ENCODE measurements at regions not wholly inside any gene's neighbourhood (a gene's known extent, or its start where the extent isn't known, plus 50 kb on each side); places are given as distances from the start of the nearest gene placed in this dataset.
A peak's percentile ranks its signal among the peaks of the same experiment; 100 is the strongest.

DNA sequence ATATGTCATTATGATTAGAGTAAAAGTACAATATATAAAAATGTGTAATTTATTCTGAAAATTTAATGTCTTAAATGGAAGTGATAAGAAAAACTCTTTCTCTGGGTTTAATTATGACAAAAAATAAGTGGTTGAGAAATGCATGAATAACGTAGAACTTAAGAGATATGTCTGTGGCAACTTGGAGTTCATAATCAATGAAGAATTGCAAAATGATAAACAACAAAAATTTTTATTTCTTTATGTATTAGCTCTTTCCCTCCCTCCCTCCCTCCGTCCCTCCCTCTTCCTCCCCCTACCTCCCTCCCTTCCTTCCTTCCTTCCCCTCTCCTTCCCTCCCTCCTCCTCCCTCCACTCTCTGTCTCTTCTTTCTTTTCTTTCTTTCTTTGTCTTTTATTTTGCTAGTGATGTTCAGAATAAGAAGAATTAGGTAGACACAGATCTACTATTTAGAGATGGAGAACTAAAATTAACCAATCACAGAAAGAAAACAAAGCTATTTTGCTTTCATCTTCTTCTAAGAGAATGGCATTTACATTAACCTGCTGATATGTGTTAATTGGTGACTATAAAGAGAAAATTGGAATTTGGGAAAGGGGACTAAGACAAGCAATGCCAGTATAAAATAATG, 96.3 kb upstream of the PDC start:
- no peak for DNase-seq (ENCODE audit: low read depth, low spot score)

DNA sequence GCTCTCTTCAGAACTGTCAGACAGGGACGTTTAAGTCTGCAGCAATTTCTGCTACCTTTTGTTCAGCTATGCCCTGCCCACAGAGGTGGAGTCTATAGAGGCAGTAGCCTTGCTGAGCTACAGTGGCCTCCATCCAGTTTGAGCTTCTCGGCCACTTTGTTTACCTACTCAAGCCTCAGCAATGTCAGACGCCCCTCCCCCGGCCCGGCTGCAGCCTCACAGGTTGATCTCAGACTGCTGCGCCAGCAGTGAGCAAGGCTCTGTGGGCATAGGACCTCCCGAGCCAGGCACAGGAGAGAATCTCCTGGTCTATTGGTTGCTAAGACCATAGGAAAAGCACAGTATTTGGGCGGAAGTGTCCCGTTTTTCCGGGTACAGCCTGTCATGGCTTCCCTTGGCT, 89.9 kb upstream of the PDC start:
- DNase-seq (ENCODE audit: low read depth, low spot score), result no peak

DNA sequence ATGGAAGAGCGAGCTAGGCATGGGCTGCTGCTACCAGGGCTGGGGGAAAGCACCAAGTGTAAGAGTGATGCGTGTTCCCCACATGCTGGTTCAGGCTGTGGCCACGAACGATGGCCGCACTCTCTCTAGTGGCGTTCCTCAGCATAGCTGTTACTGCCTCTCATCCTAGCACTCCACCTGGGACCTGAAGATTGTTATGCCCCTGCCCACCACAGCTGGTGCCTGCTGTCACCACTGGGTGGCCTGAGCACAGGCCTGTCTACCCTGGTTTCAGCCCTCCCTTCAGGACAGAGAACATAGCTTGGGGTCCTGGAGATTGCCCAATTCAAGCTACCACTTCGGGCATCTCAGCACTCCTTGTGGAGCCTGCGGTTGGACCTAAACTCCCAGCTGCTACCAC, 80.1 kb upstream of the PDC start:
- no peak for DNase-seq (ENCODE audit: low read depth, low spot score)

DNA sequence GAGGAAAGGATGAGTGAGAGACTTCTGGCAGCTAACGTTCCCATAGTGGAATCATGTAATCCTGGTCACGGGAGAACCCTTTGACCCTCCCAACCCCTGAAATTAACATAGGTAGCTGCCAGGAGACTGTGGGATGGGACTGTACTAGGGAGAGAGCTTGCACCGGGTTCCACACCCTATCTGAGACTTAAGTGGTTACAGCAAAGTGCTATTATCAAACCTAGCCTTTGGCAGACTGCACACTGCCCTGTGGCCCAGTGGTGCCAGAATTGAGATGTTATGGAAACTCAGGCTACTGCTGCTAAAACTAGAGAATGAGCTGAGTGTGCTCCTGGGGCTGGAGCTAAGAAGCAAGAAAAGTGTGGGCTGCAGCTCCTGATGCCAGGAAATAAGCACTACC, 79.6 kb upstream of the PDC start:
- no peak for DNase-seq (ENCODE audit: low read depth, low spot score)

DNA sequence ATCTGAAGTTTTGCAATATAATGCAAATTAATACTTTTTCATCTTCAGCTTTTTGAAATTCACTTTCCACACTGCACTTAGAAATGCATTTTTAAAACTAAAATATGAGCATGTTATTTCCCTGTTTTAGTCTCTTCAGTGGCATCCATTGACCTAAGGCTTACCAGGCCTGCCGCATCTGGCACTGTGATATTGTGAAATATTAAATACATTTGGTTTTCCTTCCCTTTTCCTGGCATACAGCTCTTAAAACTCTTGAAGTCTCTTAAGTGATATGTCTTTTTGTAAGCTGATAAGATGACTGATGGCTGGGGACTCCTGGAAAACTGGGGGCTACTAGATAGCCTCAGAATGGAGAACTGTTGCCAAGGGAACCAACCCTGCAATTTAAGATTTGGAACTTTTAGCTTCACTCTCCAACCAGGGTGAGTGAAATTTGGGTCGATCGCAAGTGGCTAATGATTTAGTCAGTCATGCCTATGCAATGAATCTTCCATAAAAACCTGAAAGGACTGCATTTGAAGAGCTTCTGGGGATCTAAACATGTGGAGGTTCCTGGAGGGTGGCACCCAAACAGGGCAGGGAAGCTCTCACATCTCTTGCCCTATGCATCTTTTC, 75.5 kb upstream of the PDC start:
- no peak for DNase-seq (ENCODE audit: low read depth, low spot score)

DNA sequence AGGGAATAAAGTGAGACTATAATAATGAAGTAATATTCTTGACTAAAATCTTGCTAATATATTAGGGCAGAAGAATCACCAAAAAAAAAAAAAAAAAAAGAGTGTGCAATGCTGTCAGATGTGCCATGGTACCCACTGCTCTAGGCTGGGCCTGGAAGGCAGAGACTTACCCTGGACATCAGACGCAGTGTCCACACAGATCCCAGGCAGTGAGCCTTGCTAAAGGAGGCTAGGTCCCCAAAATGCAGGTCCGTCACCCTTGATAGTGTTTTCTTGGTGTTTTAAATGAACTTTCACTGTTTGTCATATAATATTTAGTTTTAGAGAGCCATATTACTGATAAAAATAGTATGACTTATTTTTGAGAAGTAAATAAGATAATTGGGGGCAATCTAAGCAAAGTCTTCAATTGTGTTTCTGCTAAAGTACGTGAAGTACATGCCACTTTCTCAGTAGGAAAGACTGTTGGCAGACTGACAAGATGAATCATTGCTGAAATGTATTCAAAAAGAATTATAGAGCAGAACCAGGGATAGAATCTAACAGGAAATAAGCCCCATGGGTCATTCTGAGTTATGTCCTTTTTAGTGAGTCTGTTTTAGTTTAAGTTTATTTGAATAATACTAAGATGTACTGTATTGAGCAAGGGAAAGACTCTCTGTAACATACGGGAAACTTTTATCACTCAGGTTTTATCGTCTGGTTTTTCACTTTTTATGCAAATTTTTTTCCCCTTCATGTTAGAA, 74.6 kb upstream of the PDC start:
- DNase-seq (ENCODE audit: low read depth, low spot score), result peak; percentile 84

DNA sequence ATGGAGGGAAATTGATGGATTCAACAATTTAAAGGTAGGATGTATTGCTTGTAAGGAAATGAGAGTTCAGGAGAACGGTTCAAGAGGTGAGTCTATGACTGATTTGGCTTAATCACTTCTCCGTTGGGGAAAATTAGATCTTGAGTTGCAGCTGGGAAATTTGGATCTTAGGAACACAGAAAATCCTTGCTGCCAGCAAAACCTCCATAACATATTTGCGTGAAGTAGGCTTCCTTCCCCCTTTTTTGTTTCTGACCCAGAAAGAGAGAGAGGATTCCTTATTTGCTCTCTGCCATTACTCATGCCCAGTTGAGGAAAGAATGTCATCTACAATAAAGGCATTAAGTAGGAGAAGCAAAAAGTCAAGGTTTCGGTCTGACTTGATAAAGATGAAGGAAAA, 73.5 kb upstream of the PDC start:
- no peak for DNase-seq (ENCODE audit: low read depth, low spot score)

DNA sequence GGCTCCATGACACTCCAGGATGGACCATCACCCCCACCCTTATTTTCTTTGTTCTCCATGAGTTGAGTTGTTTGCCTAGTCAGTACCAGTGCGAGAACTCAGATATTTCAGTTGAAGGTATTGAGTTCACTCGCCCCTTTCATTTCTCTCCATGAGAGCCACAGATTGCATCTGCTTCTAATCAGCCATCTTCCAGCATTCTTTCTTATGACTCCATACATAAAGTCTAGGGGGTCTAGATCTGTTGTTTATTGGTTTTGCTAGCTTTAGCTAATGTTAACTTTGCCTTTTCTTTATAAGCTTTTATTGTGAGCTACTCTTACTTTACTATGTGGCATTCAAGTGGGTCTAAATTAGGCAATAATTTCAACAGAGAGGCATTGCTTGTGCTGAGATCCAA, 71.6 kb upstream of the PDC start:
- no peak for DNase-seq (ENCODE audit: low read depth, low spot score)

DNA sequence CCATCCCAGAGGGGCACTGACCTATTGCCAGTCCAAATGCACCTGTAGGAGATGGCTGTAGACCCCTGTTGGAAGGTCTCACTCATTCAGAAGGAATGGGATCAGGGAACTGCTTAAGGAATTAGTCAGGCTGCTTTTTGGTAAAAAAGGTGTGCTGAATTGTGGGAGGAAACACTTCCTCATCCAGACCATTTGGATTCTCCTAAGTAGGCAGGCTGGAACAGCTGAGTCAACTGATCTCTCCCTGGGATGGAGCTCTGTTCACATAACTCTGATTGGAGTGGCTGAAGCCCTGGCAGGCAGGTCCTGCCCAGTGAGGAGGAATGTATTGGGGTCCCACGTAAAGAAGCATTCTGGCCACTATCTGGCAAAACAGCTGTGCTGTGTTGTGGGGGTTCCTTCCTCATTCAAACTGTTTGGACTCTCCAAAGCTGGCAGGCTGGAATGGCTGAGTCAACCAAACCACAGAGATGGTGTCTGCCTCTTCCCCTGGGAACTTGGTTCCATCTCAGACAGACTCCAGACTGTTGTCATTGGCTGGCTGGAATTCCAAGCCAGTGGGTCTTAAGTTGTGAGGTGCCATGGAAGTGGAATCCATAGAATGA, 70.7 kb upstream of the PDC start:
- no peak for DNase-seq (ENCODE audit: low read depth, low spot score)

DNA sequence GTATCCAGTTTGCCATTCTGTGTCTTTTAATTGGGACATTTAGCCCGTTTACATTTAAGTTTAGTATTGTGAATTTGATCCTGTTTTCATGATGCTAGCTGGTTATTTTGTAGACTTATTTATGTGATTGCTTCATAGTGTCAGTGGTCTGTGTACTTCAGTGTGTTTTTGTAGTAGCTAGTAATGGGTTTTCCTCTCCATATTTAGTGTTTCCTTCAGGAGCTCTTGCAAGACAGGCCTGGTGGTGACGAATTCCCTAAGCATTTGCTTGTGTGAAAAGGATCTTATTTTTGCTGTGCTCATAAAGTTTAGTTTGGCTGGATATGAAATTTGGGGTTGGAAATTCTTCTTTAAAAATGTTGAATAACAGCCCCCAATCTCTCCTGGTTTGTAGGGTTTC, 69.2 kb upstream of the PDC start:
- DNase-seq (ENCODE audit: low read depth, low spot score), result no peak

DNA sequence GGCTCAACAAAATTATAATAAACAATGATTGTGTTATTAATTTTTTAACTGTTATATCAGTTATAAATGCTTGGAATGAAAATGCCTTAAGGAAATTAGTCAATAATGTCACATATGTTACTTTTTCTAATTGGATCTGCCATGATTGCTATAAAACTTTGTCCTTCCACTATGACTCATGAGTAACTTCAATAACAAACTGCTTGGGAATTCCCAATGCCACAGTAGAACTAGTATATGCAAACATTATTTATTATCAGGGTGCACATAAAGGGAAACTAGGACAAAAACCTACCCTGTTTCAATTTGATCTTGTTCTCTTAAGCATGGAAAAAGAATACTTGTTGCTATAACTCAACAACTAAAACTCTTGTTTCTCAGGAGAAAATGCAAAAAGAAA, 59.1 kb upstream of the PDC start:
- no peak for DNase-seq (ENCODE audit: low read depth, low spot score)

DNA sequence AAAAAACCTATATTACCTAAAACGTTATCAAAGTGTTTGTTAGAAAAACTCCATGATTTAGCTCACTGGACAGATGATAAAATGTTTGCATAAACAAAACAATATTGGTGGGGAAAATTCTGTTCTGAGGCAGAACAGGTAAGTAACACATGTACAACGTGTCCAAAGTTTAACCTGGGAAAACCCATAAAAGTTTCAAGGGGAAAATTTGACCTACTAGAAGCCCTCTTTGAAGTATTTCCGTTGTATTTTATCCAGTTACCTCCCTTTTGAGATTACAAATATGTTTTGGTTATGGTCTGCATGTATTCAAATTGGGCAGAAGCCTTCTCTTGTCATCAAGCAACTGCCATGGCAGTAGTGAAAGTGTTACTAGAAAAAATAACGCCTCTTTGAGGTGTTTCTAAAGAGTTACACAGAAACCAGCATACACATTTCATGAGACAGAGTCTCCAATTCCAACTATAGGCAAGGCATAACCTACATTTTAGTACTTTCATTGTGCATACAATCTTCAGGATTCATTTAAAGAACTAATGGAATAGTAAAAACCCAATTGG, 58.0 kb upstream of the PDC start:
- no peak for DNase-seq (ENCODE audit: low read depth, low spot score)

DNA sequence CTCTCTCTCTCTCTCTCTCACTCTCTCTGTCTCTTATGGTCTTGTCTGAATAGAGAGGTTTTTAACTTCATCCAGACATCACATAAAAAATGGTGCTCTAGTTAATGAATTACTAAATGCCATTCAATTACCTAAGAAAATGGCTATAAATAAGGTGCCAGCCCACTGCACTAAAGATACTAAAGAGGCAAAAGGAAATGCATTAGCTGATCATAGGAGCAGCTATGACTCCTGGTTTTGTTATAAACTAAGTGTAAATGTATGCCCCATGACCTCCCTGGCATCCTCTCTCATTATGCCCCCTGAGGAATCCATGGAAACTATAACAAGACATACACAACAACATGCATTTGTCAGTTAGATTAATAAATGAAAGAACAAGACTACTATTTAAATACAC, 57.5 kb upstream of the PDC start:
- no peak for DNase-seq (ENCODE audit: low read depth, low spot score)

DNA sequence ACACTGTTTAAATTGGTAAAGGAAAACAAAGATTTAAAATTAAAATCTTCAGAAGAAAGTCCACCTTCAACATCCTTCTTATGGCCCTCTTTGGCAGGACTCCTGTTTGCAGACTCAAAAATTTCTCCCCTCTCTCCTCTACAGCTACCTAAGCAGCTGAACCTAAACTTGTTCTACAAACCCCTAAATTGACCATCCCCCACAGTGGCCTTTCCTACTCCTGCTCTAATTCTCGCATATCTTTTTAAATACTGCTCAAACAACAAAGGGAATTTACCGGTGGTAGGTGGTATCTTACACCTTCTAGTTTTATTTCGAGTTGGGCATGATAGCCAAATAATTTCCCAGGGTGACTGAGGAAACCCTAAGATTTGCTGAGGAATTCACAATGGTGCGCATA, 53.5 kb upstream of the PDC start:
- no peak for DNase-seq (ENCODE audit: low read depth, low spot score)

DNA sequence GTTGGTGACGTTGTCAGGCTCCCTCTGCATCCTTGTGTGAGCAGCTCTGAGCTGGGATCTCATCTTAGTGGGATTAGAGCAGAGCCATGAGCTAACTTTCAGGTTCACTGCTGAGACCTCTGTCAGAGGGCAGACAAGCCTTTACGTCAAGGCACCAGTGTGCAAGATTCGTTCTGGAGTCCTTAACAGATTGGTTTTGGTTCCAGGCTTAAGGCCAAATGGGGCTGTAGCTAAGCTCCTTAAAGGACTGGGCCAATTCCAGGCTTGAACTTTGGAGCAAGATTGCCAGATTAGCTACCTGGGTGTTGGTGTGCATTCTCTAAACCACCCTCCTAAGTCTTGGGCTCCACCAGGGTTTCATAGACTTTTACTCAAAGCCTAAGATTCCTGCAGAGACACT, 52.6 kb upstream of the PDC start:
- DNase-seq (ENCODE audit: low read depth, low spot score), result no peak

DNA sequence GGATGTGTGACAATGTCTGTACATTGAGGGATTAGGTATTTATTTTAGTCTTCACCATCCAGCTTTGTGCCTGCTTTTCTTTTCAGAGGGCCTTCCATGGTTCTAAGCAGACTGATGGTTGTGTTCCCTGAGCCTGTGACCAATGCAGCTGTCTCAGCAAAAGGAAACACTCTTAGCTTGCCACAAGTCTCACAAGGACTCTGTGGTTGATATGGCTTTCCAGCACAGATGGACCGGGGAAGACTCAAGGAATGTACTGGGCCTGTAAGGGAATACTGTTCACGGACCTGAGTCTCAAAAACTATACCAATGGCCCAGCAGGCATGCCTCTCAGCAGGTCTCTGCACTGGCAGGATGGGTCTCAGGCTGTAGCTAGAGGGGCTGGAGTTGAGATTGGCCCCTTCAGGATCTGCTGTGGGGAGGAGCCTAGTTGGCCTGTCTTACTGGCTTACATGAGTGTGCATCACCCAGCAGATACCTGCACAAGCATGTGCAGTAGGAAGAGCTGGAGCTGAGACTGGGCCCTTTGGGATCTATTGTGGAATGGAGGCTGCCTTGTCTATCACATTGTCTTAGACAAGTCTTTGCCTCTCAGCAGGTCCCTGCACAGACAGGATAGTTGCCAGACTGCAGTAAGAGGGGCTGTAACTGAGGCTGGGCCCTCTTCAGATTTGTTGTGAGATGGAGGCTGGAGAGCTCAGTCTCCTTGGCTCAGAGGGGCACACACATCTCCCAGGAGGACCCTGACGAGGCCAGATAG, 52.0 kb upstream of the PDC start:
- no peak for DNase-seq (ENCODE audit: low read depth, low spot score)

DNA sequence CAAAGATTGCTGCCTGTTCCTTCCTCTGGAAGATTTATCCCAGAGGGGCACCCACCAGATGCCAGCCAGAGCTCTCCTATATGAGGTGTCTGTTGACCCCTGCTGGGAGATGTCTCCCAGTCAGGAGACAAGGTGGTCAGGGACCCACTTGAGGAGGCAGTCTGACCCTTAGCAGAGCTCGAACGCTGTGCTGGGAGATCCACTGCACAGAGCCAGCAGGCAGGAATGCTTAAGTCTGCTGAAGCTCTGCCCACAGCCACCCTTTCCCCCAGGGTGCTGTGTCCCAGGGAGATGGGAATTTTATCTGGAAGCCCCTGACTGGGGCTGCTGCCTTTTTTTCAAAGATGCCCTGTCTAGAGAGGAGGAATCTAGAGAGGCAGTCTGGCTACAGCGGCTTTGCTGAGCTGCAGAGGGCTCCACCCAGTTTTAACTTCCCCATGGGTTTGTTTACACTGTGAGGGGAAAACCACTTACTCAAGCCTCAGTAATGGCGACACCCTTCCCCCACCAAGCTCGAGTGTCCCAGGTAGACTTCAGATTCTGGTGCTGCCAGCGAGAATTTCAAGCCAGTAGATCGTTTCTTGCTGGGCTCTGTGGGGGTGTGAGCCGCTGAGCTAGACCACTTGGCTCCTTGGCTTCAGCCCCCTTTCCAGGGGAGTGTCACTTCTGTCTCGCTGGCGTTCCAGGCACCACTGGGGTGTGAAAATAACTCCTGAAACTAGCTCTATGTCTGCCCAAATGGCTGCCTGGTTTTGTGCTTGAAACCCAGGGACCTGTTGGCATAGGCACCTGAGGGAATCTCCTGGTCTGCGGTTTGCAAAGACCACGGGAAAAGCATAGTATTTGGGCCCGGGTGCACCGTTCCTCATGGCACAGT, 51.1 kb upstream of the PDC start:
- no peak for DNase-seq (ENCODE audit: low read depth, low spot score)
